ENCODE measurements at regions not wholly inside any gene's neighbourhood (a gene's known extent, or its start where the extent isn't known, plus 50 kb on each side); places are given as distances from the start of the nearest gene placed in this dataset.

DNA sequence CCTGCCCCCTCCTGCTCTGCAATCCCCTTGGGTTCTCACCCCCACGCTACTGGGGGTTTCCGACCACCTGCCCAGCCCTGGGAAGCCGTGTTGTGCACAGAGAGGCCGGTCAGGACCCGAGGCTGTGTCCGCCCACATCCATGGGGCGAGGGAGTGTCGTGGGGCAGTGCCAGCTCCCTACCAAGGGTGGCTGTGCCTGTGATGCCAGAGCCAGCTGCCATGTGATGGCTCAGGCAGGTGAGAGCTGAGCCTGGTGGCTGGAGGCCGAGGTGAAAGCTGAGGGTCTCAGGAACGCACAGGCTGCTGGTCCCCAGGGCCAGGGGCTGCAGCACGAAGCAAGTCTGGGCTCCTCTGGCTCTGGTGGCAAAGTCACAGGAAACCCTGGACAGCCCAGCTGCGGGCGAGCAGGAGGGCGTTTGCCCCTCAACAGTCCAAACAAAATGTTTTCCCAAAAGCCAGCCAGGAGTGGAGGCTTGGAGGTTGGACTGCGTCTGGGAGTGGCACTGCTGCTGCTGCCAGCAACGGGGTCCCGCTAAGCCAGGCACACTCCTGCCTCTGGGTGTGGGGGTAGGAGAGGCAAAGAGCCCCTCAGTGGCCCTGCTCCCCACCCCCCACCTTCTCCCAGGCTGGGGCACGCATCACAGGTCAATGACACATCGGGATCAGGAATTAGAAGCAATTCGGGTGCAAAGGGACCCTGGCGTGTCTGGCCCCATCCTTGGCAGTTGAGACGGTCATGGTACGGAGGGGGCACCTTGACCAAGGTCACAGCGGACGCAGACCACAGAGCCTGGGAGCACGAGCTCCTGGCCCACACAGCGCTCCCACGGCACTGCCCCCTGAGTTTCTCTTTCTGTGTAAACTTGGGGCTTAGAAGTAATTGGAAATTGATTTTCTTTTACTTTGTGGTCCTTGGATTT, 72.4 kb upstream of the GPC1 start:
- no peak for FAIRE-seq

- no peak for FAIRE-seq
These were observed 71.5 kb upstream of the GPC1 start for GRCh38 chr2:240363746-240364581.

- FAIRE-seq, result no peak
These were observed 70.9 kb upstream of the GPC1 start for GRCh38 chr2:240364582-240364960.

- no peak for FAIRE-seq
These were observed 70.3 kb upstream of the GPC1 start for GRCh38 chr2:240364961-240365775.

- no peak for FAIRE-seq
These were observed 69.4 kb upstream of the GPC1 start for GRCh38 chr2:240365971-240366471.

DNA sequence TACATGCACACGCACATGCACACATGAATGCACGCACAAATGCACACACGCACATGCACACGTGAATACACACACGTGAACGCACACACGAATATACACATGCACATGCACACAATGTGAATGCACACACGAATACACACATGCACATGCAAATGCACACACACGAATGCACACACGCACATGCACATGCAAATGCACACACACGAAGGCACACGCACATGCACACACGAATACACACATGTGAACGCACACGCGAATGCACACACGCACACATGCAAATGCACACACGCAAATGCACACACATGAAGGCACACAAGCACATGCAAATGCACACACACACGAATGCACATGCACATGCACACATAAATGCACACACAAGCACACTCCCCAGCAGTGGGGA, 68.6 kb upstream of the GPC1 start:
- no peak for FAIRE-seq

DNA sequence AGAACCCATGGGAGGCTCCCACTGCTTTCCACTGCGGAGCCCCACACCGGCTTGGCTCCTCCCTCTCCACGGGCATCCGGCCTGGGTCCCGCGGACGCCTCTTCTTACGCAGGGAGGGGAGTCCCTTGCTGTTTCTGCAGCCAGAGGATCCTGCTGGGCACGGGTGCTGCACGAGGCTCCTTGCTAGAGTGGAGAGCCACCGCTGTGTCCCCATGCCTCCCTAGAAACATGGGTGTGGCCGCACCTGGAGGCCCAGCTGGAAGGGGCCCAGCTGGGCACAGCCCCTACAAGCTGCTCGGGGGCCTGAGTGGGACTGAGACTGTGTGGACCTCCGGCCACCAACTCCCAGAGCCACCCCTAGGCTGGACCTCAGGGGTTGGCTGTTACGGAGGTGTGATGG, 67.7 kb upstream of the GPC1 start:
- FAIRE-seq, result no peak

DNA sequence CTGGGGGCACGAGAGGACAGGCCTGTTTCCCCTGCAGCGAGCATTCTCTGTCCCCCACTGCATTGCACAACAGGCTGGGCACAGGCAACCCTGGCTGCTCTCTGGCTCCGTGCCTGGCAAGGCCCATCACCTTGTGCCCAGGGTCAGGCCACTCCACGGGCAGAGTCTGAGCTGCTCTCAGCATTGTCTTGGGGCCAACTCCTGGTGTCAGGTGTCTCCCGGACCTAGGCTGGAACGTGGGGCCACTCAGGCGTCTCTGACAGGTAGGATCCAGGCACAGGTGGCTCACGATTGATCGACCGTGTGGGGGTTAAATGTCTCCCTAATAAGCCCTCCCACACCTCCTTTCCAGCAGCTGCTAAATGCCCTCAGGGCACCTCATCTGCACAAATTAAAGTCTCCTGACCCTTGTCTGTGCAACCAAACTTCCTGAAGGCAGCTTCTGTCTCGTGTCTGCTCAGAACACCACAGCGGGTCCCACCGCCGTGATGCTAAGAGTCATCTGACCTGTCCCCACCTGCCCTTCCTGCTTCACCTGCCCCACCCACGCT, 66.6 kb upstream of the GPC1 start:
- no peak for FAIRE-seq

DNA sequence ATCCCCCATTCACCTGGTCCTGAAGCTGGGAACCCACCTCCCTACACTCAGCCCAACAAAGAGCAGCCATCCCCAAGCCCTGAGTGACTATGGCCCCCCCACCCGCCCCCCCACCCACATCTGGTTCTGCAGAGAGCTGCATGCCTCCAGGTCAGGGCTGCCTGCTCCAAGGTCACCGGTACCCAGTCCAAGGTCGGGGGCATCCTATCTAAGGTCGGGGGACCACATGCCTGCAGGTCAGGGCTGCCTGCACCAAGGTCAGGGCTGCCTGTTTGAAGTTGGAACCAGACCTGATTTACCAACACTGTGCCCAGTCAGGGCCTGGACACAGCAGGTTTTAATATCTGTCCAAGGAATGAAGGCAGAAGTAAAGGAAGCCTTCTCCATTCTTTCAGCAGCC, 66.1 kb upstream of the GPC1 start:
- no peak for FAIRE-seq

- FAIRE-seq, result no peak
These were observed 65.5 kb upstream of the GPC1 start for GRCh38 chr2:240369801-240370585.

DNA sequence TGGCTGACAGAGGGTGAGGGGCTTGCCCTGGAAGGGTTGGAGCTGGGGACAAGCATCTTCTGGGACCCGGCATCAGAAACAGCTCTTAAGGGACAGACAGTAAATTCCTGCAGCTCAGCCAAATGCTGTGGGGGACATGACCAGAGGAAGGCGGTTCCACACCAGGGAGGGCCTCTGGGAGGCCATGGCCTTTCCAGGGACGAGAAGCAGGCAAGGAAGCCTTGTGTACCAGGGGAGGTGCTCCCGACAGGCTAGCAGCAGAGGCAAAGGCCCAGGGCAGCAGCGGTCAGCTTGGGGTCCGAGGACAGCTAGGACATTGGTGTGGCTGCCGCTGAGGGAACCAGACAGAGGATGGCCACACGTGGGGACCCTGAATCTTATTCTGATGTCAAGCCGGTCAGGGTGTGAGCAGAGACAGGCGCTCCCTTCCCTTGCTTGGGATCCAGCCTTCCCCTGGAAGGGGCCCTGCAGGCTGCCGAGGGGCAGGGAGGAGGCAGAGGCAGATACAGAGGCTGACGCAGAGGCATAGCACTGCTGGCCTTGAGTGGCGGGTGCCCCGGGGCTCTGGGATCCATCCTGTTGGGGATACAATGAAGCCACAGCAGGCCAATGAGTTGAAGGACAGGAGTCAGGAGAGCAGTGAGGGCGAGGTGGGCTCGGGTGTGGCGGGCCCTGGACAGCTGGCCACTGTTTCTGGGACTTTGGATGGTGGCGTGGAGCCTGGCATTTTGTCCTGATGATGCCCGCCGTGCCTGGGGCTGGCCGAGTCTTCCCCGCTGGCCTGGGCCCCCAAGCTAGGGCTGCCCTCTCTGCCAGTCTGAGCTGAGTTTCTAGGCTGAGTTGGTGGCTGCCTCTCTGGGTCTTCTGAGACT, 64.1 kb upstream of the GPC1 start:
- FAIRE-seq, result no peak

GRCh38 chr2:240372101-240372500, 63.4 kb upstream of the GPC1 start:
- FAIRE-seq, result no peak

GRCh38 chr2:240373289-240373885, 62.1 kb upstream of the GPC1 start:
- FAIRE-seq, result no peak

- no peak for FAIRE-seq
These were observed 61.2 kb upstream of the GPC1 start for GRCh38 chr2:240374085-240374907.

DNA sequence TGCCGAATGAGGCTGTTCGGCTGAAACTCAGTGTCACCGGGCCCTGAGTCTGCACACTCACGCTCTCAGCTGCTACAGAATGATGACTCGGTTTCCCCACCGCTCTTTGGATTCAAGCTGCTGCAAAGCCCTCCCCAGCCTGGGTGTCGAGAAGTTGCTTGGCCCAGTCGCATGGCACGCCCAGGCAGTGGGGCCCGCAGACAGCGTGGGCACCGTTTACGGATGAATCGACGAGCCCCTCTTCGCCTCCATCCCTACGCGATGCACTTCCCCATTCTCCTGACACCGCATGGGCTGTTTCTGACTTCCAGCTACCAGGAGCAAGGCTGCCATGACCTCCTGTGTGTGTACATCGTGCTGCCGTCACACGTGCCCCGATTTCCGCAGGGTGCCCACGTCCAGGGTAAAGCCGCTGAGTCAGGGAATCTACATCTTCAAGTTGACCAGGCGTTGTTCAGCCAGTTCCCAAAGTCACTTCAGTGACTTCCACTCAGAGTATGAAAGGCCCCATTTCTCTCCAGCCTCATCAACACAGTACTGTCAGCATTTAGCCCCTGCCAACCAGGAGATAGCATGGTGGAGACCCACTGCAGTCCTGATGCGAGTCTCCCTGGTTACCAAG, 60.3 kb upstream of the GPC1 start:
- no peak for FAIRE-seq

DNA sequence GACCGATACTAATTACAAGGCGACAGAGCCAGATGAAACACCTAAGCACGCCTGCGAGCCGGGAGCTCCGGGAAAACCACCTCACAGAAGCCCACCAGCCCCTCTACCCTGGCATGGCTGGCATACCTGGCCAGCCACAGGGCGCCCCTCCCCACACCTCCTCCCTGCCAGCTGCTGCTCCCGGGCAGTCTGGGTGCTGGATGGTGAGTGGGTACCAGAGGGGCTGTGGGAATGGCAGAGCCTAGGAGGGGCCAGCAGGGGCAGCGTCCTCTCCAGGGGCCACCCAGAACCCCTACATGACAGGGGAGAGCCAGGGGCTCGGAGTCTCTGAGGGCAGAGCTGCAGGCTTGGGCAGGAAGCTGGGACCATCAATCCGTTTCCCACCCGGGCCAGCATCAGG, 58.7 kb upstream of the GPC1 start:
- FAIRE-seq, result no peak

- no peak for FAIRE-seq
These were observed 58.1 kb upstream of the GPC1 start for GRCh38 chr2:240377366-240377765.

GRCh38 chr2:240379089-240379636, 56.3 kb upstream of the GPC1 start:
- no peak for FAIRE-seq
